GM12875 (cell line): ENCODE measurements at regions not wholly inside any gene's neighbourhood (a gene's known extent, or its start where the extent isn't known, plus 50 kb on each side); places are given as distances from the start of the nearest gene placed in this dataset.
"Not testable (repeated sequence)": the region's sequence is repeated elsewhere in the genome, so short reads cannot be mapped to it uniquely, and the experiment has no call there.

Source experiments
- H3K4me3 ChIP-seq: one replicate; pipeline ENCODE4 v1.5.1; 2011; ENCODE audit warnings: low read depth, low read length, control low read depth
- CTCF ChIP-seq: IDR thresholded peaks from 2 replicates; pipeline ENCODE4 v1.5.1; 2011; ENCODE audit warnings: low read depth, mild to moderate bottlenecking, control low read depth, inconsistent platforms, low read length, moderate library complexity, borderline replicate concordance; ENCODE audit not compliant: insufficient read depth

DNA sequence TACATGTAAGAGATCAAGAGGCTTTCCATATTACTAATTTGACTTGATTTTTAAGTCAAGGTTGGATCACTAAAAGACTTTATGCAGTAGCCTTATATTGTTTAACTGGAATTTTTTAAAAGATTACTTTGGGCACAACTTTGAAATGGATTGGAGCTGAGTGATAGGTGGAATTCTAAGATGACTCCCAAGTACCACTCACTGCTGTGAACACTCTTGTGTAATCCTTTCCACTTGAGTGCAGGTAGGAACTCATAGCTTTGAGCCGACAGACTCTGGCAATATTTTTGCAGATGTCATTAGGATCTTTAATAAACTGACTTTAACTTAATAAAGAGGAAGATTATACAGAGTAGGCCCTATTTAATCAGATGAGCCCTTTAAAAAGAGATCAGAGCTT lies 831.1 kb upstream of the NCAM2 start:
- no peak for TF ChIP-seq CTCF
- H3K4me3 ChIP-seq, result no peak overlapping the region

DNA sequence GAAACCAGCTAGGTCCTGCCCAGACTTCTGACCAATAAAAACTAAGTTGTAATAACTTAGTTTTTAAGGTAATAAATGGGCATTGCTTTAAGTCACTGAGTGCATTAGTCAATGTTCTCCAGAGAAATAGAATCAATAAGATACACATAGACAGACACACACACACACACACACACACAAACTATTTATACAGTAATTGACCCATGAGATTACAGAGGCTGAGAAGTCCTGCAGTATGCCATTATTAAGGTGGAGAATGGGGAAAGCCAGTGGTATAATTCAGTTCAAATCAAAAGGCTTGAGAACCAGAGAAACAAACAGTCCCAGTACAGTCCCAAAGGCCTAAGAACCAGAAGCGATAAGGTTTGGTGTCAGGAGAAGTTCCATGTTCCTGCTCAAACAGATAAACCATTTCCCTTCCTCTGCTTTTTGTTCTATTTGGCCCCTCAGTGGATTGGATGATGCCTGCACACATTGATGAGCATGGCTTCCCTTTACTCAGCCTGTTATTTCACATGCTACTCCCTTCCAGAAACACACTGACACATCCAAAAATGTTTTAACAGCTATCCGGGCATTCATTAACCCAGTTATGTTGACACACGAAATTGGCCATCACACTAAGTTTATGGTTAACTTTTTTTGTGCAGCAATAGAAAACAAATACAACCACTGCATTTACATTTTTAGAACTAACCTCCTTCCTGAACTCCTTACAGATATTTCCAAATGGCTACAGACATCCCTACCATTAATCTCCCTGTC lies 828.2 kb upstream of the NCAM2 start:
- H3K4me3 ChIP-seq, result no peak overlapping the region
- TF ChIP-seq CTCF, result no peak

GRCh38 chr21:20186186-20186585 lies 812.0 kb upstream of the NCAM2 start:
- no peak for TF ChIP-seq CTCF
- H3K4me3 ChIP-seq, result no peak overlapping the region

GRCh38 chr21:20187028-20187427 lies 811.2 kb upstream of the NCAM2 start:
- H3K4me3 ChIP-seq, result no peak overlapping the region
- no peak for TF ChIP-seq CTCF

- H3K4me3 ChIP-seq, result not testable (repeated sequence)
Measured at GRCh38 chr21:20201323-20201722, 796.9 kb upstream of the NCAM2 start.

GRCh38 chr21:20207335-20207734 lies 790.9 kb upstream of the NCAM2 start:
- no peak for TF ChIP-seq CTCF
- no peak overlapping the region for H3K4me3 ChIP-seq

DNA sequence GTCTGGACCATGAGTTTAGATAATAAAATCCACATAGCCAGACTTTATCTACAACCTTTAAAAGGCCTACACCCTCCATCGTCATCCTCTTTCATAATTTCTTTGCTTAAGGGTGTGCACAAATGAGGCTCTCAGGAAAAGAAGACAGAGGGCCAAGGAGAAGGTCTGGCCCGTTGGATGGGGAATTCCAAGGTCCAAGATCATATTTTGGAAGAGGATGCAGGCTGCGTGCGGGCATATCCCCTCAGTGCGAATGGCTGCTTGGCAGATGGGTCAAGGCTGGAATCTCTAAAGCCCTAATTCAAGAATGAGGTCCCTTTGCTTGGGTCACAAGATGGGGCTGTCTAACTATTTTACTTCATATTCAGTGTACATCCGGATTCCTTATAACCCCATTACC lies 782.2 kb upstream of the NCAM2 start:
- TF ChIP-seq CTCF, result no peak
- H3K4me3 ChIP-seq, result no peak overlapping the region
